ENCODE measurements at regions not wholly inside any gene's neighbourhood (a gene's known extent, or its start where the extent isn't known, plus 50 kb on each side); places are given as distances from the start of the nearest gene placed in this dataset.

- Mint-ChIP-seq H3K4me1 (ENCODE audit: low read depth) (peaks cover 33% of the 10 kb centered on the region), H3K4me3 (ENCODE audit: low read depth) (no peak overlapping the region), H3K9me3 (ENCODE audit: low read depth) (no peaks in the 10 kb centered on the region), H3K27ac (no peak overlapping the region), H3K36me3 (ENCODE audit: insufficient read depth) (no peaks in the 10 kb centered on the region), H3K27me3 (peaks cover 20% of the 10 kb centered on the region)
- no peak for DNase-seq (ENCODE audit: low spot score, unreplicated experiment)
- TF ChIP-seq CTCF (IDR thresholded peaks at IDR 0.05; ENCODE audit: unreplicated experiment): no peak
Measured at GRCh38 chr14:96663076-96663475, 134.1 kb upstream of the VRK1 start.

GRCh38 chr14:96663491-96664067 lies 133.6 kb upstream of the VRK1 start:
- no peak overlapping the region for H3K27ac Mint-ChIP-seq
- no peak for TF ChIP-seq CTCF (IDR thresholded peaks at IDR 0.05; ENCODE audit: unreplicated experiment)
- H3K9me3 Mint-ChIP-seq (ENCODE audit: low read depth): no peaks in the 10 kb centered on the region

GRCh38 chr14:96666088-96666487 lies 131.1 kb upstream of the VRK1 start:
- Mint-ChIP-seq H3K4me3 (ENCODE audit: low read depth) (no peak overlapping the region), H3K27ac (no peak overlapping the region), H3K9me3 (ENCODE audit: low read depth) (no peaks in the 10 kb centered on the region), H3K36me3 (ENCODE audit: insufficient read depth) (no peaks in the 10 kb centered on the region), H3K27me3 (peaks cover 33% of the 10 kb centered on the region), H3K4me1 (ENCODE audit: low read depth) (peaks cover 12% of the 10 kb centered on the region)
- no peak for TF ChIP-seq CTCF (IDR thresholded peaks at IDR 0.05; ENCODE audit: unreplicated experiment)
- no peak for DNase-seq (ENCODE audit: low spot score, unreplicated experiment)

More at GRCh38 chr14:96663491-96664067, 133.6 kb upstream of the VRK1 start:
- Mint-ChIP-seq H3K36me3 (ENCODE audit: insufficient read depth) (no peaks in the 10 kb centered on the region), H3K4me3 (ENCODE audit: low read depth) (no peak overlapping the region), H3K4me1 (ENCODE audit: low read depth) (peaks cover 33% of the 10 kb centered on the region), H3K27me3 (peaks cover 24% of the 10 kb centered on the region)
- DNase-seq (ENCODE audit: low spot score, unreplicated experiment): no peak

- H3K27ac Mint-ChIP-seq: no peak overlapping the region
- H3K9me3 Mint-ChIP-seq (ENCODE audit: low read depth): no peaks in the 10 kb centered on the region
- H3K4me1 Mint-ChIP-seq (ENCODE audit: low read depth): no peaks in the 10 kb centered on the region
- H3K4me3 Mint-ChIP-seq (ENCODE audit: low read depth): no peak overlapping the region
- TF ChIP-seq CTCF (IDR thresholded peaks at IDR 0.05; ENCODE audit: unreplicated experiment): no peak
- no peak for DNase-seq (ENCODE audit: low spot score, unreplicated experiment)
- peaks cover 27% of the 10 kb centered on the region for H3K27me3 Mint-ChIP-seq
- H3K36me3 Mint-ChIP-seq (ENCODE audit: insufficient read depth): no peaks in the 10 kb centered on the region
Measured at GRCh38 chr14:96670391-96670790, 126.8 kb upstream of the VRK1 start.

GRCh38 chr14:96671218-96671617 lies 126.0 kb upstream of the VRK1 start:
- Mint-ChIP-seq H3K4me1 (ENCODE audit: low read depth) (no peaks in the 10 kb centered on the region), H3K9me3 (ENCODE audit: low read depth) (no peaks in the 10 kb centered on the region), H3K27me3 (peaks cover 24% of the 10 kb centered on the region), H3K4me3 (ENCODE audit: low read depth) (no peak overlapping the region), H3K36me3 (ENCODE audit: insufficient read depth) (no peaks in the 10 kb centered on the region), H3K27ac (no peak overlapping the region)
- no peak for DNase-seq (ENCODE audit: low spot score, unreplicated experiment)
- TF ChIP-seq CTCF (IDR thresholded peaks at IDR 0.05; ENCODE audit: unreplicated experiment): no peak

Measured in progenitor cell of endocrine pancreas (in vitro differentiated cells).